ENCODE measurements at regions not wholly inside any gene's neighbourhood (a gene's known extent, or its start where the extent isn't known, plus 50 kb on each side); places are given as distances from the start of the nearest gene placed in this dataset.

DNA sequence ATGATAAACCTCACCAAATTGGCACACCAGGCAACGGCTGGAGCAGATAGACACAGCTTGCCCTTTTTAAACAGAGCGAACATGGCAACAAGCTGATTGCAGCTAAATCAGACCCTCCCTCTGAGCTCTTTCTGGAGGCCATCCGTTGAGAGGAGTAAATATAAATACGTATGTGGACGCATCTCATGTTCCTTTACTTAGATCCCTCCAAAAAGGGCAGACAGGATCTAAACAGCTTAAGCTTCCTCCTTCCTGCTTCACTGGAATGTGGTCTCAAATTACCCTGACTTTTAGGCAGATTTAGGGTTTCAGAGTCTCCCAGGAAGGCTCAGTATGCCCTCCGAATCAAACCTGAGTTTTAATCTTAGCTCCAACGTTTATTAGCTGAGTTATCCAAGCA, 204.7 kb upstream of the GOT2 start:
- TF ChIP-seq TAF1 (conservative IDR thresholded peaks at IDR 0.05): no peak
- TF ChIP-seq, protein P1, sequence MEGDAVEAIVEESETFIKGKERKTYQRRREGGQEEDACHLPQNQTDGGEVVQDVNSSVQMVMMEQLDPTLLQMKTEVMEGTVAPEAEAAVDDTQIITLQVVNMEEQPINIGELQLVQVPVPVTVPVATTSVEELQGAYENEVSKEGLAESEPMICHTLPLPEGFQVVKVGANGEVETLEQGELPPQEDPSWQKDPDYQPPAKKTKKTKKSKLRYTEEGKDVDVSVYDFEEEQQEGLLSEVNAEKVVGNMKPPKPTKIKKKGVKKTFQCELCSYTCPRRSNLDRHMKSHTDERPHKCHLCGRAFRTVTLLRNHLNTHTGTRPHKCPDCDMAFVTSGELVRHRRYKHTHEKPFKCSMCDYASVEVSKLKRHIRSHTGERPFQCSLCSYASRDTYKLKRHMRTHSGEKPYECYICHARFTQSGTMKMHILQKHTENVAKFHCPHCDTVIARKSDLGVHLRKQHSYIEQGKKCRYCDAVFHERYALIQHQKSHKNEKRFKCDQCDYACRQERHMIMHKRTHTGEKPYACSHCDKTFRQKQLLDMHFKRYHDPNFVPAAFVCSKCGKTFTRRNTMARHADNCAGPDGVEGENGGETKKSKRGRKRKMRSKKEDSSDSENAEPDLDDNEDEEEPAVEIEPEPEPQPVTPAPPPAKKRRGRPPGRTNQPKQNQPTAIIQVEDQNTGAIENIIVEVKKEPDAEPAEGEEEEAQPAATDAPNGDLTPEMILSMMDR (IDR thresholded peaks at IDR 0.05; ENCODE audit: low read depth, low read length, missing input control): no peak
- TF ChIP-seq RXRA (IDR thresholded peaks at IDR 0.05): no peak
- TF ChIP-seq RAD21 (IDR thresholded peaks at IDR 0.05): no peak
- TF ChIP-seq SP1 (IDR thresholded peaks at IDR 0.05): no peak
- no peak for TF ChIP-seq EGR1 (IDR thresholded peaks at IDR 0.05; ENCODE audit: low read depth in 2 of 2)
- no peak for TF ChIP-seq YY1 (IDR thresholded peaks at IDR 0.05)
- TF ChIP-seq, protein P2, sequence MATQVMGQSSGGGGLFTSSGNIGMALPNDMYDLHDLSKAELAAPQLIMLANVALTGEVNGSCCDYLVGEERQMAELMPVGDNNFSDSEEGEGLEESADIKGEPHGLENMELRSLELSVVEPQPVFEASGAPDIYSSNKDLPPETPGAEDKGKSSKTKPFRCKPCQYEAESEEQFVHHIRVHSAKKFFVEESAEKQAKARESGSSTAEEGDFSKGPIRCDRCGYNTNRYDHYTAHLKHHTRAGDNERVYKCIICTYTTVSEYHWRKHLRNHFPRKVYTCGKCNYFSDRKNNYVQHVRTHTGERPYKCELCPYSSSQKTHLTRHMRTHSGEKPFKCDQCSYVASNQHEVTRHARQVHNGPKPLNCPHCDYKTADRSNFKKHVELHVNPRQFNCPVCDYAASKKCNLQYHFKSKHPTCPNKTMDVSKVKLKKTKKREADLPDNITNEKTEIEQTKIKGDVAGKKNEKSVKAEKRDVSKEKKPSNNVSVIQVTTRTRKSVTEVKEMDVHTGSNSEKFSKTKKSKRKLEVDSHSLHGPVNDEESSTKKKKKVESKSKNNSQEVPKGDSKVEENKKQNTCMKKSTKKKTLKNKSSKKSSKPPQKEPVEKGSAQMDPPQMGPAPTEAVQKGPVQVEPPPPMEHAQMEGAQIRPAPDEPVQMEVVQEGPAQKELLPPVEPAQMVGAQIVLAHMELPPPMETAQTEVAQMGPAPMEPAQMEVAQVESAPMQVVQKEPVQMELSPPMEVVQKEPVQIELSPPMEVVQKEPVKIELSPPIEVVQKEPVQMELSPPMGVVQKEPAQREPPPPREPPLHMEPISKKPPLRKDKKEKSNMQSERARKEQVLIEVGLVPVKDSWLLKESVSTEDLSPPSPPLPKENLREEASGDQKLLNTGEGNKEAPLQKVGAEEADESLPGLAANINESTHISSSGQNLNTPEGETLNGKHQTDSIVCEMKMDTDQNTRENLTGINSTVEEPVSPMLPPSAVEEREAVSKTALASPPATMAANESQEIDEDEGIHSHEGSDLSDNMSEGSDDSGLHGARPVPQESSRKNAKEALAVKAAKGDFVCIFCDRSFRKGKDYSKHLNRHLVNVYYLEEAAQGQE (IDR thresholded peaks at IDR 0.05): no peak
- TF ChIP-seq, protein P3, sequence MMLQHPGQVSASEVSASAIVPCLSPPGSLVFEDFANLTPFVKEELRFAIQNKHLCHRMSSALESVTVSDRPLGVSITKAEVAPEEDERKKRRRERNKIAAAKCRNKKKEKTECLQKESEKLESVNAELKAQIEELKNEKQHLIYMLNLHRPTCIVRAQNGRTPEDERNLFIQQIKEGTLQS (IDR thresholded peaks at IDR 0.05): no peak
- TF ChIP-seq, protein P4, sequence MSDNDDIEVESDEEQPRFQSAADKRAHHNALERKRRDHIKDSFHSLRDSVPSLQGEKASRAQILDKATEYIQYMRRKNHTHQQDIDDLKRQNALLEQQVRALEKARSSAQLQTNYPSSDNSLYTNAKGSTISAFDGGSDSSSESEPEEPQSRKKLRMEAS (IDR thresholded peaks at IDR 0.05): no peak
- TF ChIP-seq JUND (IDR thresholded peaks at IDR 0.05): no peak

All from liver (tissue), 3 donors.